MM.1S (cell line): ENCODE measurements at regions not wholly inside any gene's neighbourhood (a gene's known extent, or its start where the extent isn't known, plus 50 kb on each side); places are given as distances from the start of the nearest gene placed in this dataset.

Experiments
- DNase-seq: peaks from one replicate; pipeline ENCODE4 v3.0.0-alpha.2; 2015
- H2AFZ ChIP-seq: fragments of 300-600 bp; sonication (generic); 2 replicates; pipeline ENCODE4 v1.6.0; 2016; ENCODE audit warnings: antibody characterized with exemption, low read length
- H3F3A ChIP-seq: fragments of 300-600 bp; sonication (generic); 2 replicates; pipeline ENCODE4 v1.6.1; 2016; ENCODE audit warnings: mild to moderate bottlenecking, antibody characterized with exemption, low read length, moderate library complexity, mixed read lengths; ENCODE audit not compliant: insufficient read depth
- H3K27ac ChIP-seq: fragments of 300-600 bp; sonication (generic); 2 replicates; pipeline ENCODE4 v1.5.1; 2016; ENCODE audit warnings: mild to moderate bottlenecking, low read length
- H3K27me3 ChIP-seq: fragments of 300-600 bp; sonication (generic); replicated peaks from 2 replicates; pipeline ENCODE4 v1.6.0; 2016; ENCODE audit warnings: low read length; ENCODE audit not compliant: insufficient read depth
- H3K36me3 ChIP-seq: fragments of 300-600 bp; sonication (generic); replicated peaks from 2 replicates; pipeline ENCODE4 v1.6.1; 2016; ENCODE audit warnings: mild to moderate bottlenecking, low read length, mixed read lengths; ENCODE audit not compliant: insufficient read depth
- H3K4me1 ChIP-seq: fragments of 300-600 bp; sonication (generic); 2 replicates; pipeline ENCODE4 v1.6.1; 2016; ENCODE audit warnings: low read length, mixed read lengths
- H3K4me2 ChIP-seq: fragments of 300-600 bp; sonication (generic); 2 replicates; pipeline ENCODE4 v1.6.0; 2016; ENCODE audit warnings: low read depth, low read length
- H3K4me3 ChIP-seq: fragments of 300-600 bp; sonication (generic); 2 replicates; pipeline ENCODE4 v1.5.1; 2016; ENCODE audit warnings: low read length, mixed read lengths
- H3K79me2 ChIP-seq: fragments of 300-600 bp; sonication (generic); 2 replicates; pipeline ENCODE4 v1.6.1; 2016; ENCODE audit warnings: mixed run types, low read length, mixed read lengths
- H3K9ac ChIP-seq: fragments of 300-600 bp; sonication (generic); 2 replicates; pipeline ENCODE4 v1.6.1; 2016; ENCODE audit warnings: low read length, mixed read lengths
- H3K9me2 ChIP-seq: fragments of 300-600 bp; sonication (generic); replicated peaks from 2 replicates; pipeline ENCODE4 v1.6.1; 2016; ENCODE audit warnings: mild to moderate bottlenecking, low read length, mixed read lengths; ENCODE audit not compliant: insufficient read depth
- H3K9me3 ChIP-seq: fragments of 300-600 bp; sonication (generic); replicated peaks from 2 replicates; pipeline ENCODE4 v1.6.1; 2016; ENCODE audit warnings: mild to moderate bottlenecking, low read length, mixed read lengths; ENCODE audit not compliant: insufficient read depth
- H4K20me1 ChIP-seq: fragments of 300-600 bp; sonication (generic); 2 replicates; pipeline ENCODE4 v1.6.1; 2016; ENCODE audit warnings: mild to moderate bottlenecking, low read length, moderate library complexity, mixed read lengths; ENCODE audit not compliant: insufficient read depth
- EZH2 ChIP-seq: fragments of 300-600 bp; sonication (generic); optimal IDR thresholded peaks from 2 replicates; pipeline ENCODE3; 2017; ENCODE audit warnings: low read depth, mild to moderate bottlenecking, antibody characterized with exemption, low read length, mixed read lengths
- EZH2phosphoT487 ChIP-seq: fragments of 300-600 bp; sonication (generic); IDR thresholded peaks from 2 replicates; pipeline ENCODE4 v1.6.1; 2018; ENCODE audit warnings: antibody characterized with exemption, low read length
- TF ChIP-seq, protein P1 (sequence below): fragments of 300-600 bp; sonication (generic); IDR thresholded peaks from 2 replicates; pipeline ENCODE4 v1.5.1; 2016; ENCODE audit warnings: antibody characterized with exemption, low read length, mixed read lengths

DNA sequence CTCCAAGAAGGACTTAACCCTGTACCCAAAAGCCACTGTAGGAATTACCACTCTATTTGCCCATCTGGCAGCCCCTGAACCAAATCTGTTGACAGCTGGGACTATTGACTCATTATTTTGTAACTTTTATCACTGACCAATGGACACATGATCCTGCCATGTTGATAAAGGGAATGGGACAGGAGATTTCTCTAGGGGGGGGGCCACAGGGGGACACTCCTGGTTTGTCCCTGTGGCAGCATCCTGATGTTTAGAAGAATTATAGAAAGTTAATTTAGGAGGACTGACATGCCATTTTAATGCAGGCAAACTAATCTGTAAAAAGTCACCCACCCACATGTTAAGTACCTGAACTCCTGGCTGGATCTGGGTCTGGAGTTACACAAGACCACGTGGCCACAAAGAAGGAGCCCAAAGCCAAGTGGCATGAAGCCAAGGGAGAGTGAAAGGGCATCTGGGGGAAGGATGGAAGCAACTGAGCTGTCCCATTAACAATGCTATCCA is 558.1 kb downstream of the ETS1 start:
- H3K9ac ChIP-seq: no peak overlapping the region
- no peaks in the 10 kb centered on the region for H3K9me3 ChIP-seq
- no peaks in the 10 kb centered on the region for H4K20me1 ChIP-seq
- no peaks in the 10 kb centered on the region for H3K9me2 ChIP-seq
- no peaks in the 10 kb centered on the region for H3K36me3 ChIP-seq
- TF ChIP-seq, protein P1, sequence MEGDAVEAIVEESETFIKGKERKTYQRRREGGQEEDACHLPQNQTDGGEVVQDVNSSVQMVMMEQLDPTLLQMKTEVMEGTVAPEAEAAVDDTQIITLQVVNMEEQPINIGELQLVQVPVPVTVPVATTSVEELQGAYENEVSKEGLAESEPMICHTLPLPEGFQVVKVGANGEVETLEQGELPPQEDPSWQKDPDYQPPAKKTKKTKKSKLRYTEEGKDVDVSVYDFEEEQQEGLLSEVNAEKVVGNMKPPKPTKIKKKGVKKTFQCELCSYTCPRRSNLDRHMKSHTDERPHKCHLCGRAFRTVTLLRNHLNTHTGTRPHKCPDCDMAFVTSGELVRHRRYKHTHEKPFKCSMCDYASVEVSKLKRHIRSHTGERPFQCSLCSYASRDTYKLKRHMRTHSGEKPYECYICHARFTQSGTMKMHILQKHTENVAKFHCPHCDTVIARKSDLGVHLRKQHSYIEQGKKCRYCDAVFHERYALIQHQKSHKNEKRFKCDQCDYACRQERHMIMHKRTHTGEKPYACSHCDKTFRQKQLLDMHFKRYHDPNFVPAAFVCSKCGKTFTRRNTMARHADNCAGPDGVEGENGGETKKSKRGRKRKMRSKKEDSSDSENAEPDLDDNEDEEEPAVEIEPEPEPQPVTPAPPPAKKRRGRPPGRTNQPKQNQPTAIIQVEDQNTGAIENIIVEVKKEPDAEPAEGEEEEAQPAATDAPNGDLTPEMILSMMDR: no peak
- TF ChIP-seq EZH2 (no peak), EZH2phosphoT487 (no peak)
- no peak overlapping the region for H2AFZ ChIP-seq
- H3K4me3 ChIP-seq: no peak overlapping the region
- no peak overlapping the region for H3K4me2 ChIP-seq
- no peak overlapping the region for H3K27ac ChIP-seq
- no peak for DNase-seq
- no peaks in the 10 kb centered on the region for H3K4me1 ChIP-seq
- H3K79me2 ChIP-seq: no peaks in the 10 kb centered on the region
- H3K27me3 ChIP-seq: no peaks in the 10 kb centered on the region
- no peaks in the 10 kb centered on the region for H3F3A ChIP-seq

DNA sequence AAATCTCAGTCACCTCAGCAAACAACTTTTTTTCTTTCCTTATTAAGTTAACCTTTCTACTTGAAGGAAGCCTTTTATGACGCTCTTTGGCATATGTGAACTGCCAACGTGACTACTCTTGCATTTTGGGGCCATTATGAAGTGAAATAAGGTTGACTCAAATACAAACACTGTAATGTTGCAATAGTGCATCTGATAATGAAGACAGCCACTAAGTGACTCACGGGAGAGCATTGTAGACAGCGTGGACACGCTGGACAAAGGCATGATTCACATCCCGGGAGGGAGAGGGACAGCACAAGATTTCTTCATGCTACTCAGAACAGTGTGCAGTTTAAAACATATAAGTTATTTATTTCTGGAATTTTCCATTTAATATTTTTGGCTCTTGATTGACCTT is 560.8 kb downstream of the ETS1 start:
- Histone ChIP-seq H3K4me2 (no peak overlapping the region), H3F3A (no peaks in the 10 kb centered on the region), H3K4me1 (no peaks in the 10 kb centered on the region), H4K20me1 (no peaks in the 10 kb centered on the region), H2AFZ (no peak overlapping the region), H3K9me2 (no peaks in the 10 kb centered on the region), H3K36me3 (no peaks in the 10 kb centered on the region), H3K27me3 (no peaks in the 10 kb centered on the region), H3K79me2 (no peaks in the 10 kb centered on the region), H3K9ac (no peak overlapping the region), H3K4me3 (no peak overlapping the region), H3K9me3 (no peaks in the 10 kb centered on the region), H3K27ac (no peak overlapping the region)
- no peak for TF ChIP-seq EZH2
- TF ChIP-seq, protein P1: no peak
- no peak for TF ChIP-seq EZH2phosphoT487
- no peak for DNase-seq

DNA sequence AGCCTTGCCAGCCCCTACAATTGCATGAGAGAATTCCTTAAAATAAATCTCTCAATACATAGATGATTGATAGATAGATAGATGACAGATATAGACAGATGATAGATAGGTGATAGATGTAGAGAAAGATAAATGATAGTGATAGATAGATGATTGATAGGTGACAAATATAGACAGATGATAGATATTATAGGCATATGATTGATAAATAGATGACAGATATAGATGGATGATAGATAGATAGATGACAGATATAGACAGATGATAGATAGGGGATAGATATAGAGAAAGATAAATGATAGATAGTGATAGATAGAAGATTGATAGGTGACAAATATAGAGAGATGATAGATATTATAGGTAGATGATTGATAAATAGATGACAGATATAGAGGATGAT is 564.6 kb downstream of the ETS1 start:
- Histone ChIP-seq H3K9me3 (no peaks in the 10 kb centered on the region), H3K27ac (no peak overlapping the region), H3F3A (no peaks in the 10 kb centered on the region), H3K4me1 (no peaks in the 10 kb centered on the region), H3K79me2 (no peaks in the 10 kb centered on the region), H3K9ac (no peak overlapping the region), H3K4me2 (no peak overlapping the region), H3K36me3 (no peaks in the 10 kb centered on the region), H4K20me1 (no peaks in the 10 kb centered on the region), H3K9me2 (no peaks in the 10 kb centered on the region), H2AFZ (no peak overlapping the region), H3K27me3 (no peaks in the 10 kb centered on the region), H3K4me3 (no peak overlapping the region)
- TF ChIP-seq, protein P1: no peak
- TF ChIP-seq EZH2 (no peak), EZH2phosphoT487 (no peak)
- DNase-seq: no peak
